ENCODE measurements at regions not wholly inside any gene's neighbourhood (a gene's known extent, or its start where the extent isn't known, plus 50 kb on each side); places are given as distances from the start of the nearest gene placed in this dataset.

- TF ChIP-seq, protein P1, sequence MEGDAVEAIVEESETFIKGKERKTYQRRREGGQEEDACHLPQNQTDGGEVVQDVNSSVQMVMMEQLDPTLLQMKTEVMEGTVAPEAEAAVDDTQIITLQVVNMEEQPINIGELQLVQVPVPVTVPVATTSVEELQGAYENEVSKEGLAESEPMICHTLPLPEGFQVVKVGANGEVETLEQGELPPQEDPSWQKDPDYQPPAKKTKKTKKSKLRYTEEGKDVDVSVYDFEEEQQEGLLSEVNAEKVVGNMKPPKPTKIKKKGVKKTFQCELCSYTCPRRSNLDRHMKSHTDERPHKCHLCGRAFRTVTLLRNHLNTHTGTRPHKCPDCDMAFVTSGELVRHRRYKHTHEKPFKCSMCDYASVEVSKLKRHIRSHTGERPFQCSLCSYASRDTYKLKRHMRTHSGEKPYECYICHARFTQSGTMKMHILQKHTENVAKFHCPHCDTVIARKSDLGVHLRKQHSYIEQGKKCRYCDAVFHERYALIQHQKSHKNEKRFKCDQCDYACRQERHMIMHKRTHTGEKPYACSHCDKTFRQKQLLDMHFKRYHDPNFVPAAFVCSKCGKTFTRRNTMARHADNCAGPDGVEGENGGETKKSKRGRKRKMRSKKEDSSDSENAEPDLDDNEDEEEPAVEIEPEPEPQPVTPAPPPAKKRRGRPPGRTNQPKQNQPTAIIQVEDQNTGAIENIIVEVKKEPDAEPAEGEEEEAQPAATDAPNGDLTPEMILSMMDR (IDR thresholded peaks at IDR 0.05) = no peak
- no peak for TF ChIP-seq POLR2A (IDR thresholded peaks at IDR 0.05)
These were observed 102.2 kb upstream of the FGF3 start for GRCh38 chr11:69921128-69922014.
